Hepatocyte (in vitro differentiated cells): ENCODE measurements at regions not wholly inside any gene's neighbourhood (a gene's known extent, or its start where the extent isn't known, plus 50 kb on each side); places are given as distances from the start of the nearest gene placed in this dataset.

Source experiments
- EZH2 ChIP-seq: fragments of 200-600 bp; sonication (generic); IDR thresholded peaks from 2 replicates; pipeline ENCODE4 v1.6.1; 2016; ENCODE audit warnings: antibody characterized with exemption, mild to moderate bottlenecking, borderline replicate concordance
- TF ChIP-seq, protein P1 (sequence below): fragments of 200-600 bp; sonication (generic); IDR thresholded peaks from 2 replicates; pipeline ENCODE4 v1.5.1; 2016; ENCODE audit warnings: antibody characterized with exemption, mild to moderate bottlenecking; ENCODE audit not compliant: poor library complexity

DNA sequence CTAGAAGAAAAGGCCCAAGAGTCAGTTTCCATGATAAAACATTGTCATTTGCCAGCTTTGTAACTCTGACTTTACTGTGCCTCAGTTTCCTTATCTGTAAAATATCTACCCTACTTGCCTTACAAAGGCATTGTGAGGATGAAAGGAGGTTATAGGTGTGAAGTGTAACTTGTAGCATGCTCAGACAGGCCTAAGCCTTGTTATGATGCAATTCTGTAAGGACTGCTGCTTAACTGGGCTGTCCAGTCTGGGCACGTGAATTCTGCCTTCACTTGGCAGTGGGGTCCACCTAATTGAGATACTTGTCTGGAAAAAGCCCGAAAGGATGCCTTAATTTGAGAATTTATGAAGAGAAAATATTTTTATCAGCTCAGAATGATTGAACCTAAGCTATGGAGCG is 114.5 kb upstream of the DYRK2 start:
- TF ChIP-seq, protein P1, sequence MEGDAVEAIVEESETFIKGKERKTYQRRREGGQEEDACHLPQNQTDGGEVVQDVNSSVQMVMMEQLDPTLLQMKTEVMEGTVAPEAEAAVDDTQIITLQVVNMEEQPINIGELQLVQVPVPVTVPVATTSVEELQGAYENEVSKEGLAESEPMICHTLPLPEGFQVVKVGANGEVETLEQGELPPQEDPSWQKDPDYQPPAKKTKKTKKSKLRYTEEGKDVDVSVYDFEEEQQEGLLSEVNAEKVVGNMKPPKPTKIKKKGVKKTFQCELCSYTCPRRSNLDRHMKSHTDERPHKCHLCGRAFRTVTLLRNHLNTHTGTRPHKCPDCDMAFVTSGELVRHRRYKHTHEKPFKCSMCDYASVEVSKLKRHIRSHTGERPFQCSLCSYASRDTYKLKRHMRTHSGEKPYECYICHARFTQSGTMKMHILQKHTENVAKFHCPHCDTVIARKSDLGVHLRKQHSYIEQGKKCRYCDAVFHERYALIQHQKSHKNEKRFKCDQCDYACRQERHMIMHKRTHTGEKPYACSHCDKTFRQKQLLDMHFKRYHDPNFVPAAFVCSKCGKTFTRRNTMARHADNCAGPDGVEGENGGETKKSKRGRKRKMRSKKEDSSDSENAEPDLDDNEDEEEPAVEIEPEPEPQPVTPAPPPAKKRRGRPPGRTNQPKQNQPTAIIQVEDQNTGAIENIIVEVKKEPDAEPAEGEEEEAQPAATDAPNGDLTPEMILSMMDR: no peak
- TF ChIP-seq EZH2: no peak
